Cardiac muscle cell (in vitro differentiated cells and primary cell): ENCODE measurements at regions not wholly inside any gene's neighbourhood (a gene's known extent, or its start where the extent isn't known, plus 50 kb on each side); places are given as distances from the start of the nearest gene placed in this dataset.

Source experiments
- DNase-seq, 2 donors: peaks; one replicate each; pipeline versions ENCODE4 v3.0.0 to v3.0.0-alpha.2; 2010 to 2017; ENCODE audit warnings: low read depth in 1 of 2, low spot score in 1 of 2
- H3K27ac ChIP-seq: fragments of 200-600 bp; sonication (generic); 2 replicates; pipeline ENCODE4 v1.5.1; 2016
- H3K27me3 ChIP-seq: fragments of 200-600 bp; sonication (generic); 2 replicates; pipeline ENCODE4 v1.6.0; 2016; ENCODE audit warnings: control low read depth
- H3K36me3 ChIP-seq: fragments of 200-600 bp; sonication (generic); 2 replicates; pipeline ENCODE4 v1.5.1; 2016; ENCODE audit warnings: control low read depth
- H3K4me1 ChIP-seq: fragments of 200-600 bp; sonication (generic); 2 replicates; pipeline ENCODE4 v1.8.1; 2017; ENCODE audit warnings: low read depth, mild to moderate bottlenecking, mixed run types
- H3K4me3 ChIP-seq: fragments of 200-600 bp; sonication (generic); 2 replicates; pipeline ENCODE4 v1.5.1; 2016; ENCODE audit warnings: mild to moderate bottlenecking
- H3K9me3 ChIP-seq: fragments of 200-600 bp; sonication (generic); 2 replicates; pipeline ENCODE4 v1.5.1; 2017; ENCODE audit warnings: low read depth, mild to moderate bottlenecking, control low read depth
- TF ChIP-seq, protein P1 (sequence below): IDR thresholded peaks from 2 replicates; pipeline ENCODE4 v1.5.1; 2012; ENCODE audit warnings: low read depth, mild to moderate bottlenecking, low read length

DNA sequence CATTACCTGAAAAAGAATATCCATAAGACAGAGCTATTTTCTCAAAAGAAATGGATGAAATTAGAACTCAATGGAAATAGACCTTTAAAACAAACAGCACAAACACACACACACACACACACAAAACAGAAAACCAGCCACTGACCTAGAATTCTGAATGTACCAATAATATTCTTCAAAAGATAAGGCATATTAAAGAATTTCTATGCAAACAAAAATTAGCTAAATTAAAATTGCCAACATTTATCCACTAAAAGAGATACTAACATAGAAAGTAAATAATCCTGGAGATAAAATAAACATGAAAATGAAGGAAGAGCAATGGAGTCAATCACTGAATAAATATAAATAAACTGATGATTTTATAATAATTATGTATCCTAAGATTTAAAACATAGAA, 431.2 kb downstream of the SH2D4B start:
- H3K27ac ChIP-seq: no peak overlapping the region
- no peaks in the 10 kb centered on the region for H3K36me3 ChIP-seq
- no peak overlapping the region for H3K4me3 ChIP-seq
- H3K4me1 ChIP-seq: peaks cover 14% of the 10 kb centered on the region
- DNase-seq: no peak
- H3K9me3 ChIP-seq: no peaks in the 10 kb centered on the region
- TF ChIP-seq, protein P1, sequence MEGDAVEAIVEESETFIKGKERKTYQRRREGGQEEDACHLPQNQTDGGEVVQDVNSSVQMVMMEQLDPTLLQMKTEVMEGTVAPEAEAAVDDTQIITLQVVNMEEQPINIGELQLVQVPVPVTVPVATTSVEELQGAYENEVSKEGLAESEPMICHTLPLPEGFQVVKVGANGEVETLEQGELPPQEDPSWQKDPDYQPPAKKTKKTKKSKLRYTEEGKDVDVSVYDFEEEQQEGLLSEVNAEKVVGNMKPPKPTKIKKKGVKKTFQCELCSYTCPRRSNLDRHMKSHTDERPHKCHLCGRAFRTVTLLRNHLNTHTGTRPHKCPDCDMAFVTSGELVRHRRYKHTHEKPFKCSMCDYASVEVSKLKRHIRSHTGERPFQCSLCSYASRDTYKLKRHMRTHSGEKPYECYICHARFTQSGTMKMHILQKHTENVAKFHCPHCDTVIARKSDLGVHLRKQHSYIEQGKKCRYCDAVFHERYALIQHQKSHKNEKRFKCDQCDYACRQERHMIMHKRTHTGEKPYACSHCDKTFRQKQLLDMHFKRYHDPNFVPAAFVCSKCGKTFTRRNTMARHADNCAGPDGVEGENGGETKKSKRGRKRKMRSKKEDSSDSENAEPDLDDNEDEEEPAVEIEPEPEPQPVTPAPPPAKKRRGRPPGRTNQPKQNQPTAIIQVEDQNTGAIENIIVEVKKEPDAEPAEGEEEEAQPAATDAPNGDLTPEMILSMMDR: no peak
- no peaks in the 10 kb centered on the region for H3K27me3 ChIP-seq

DNA sequence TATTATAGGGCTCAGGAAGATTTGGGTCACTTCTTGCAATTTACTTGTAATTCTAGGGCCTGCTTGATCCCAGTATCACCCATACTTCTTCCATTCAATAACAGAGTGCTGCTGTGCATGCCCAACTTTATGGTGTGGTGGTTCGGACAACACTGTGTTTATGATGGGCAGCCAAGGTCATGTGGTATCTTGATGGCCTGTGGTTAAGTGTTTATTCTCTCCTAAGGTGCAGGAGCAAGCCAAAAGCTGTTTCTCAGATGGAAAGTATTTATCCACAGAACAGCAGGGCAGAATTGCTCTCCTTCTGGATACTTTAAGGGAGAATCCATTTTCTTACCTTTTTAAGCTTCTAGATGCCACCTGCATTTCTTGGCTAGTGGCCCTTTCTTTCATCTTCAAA, 433.8 kb downstream of the SH2D4B start:
- peaks cover under 1% of the 10 kb centered on the region for H3K4me1 ChIP-seq
- H3K9me3 ChIP-seq: no peaks in the 10 kb centered on the region
- H3K27ac ChIP-seq: no peak overlapping the region
- H3K36me3 ChIP-seq: no peaks in the 10 kb centered on the region
- DNase-seq: no peak
- TF ChIP-seq, protein P1: no peak
- H3K4me3 ChIP-seq: no peak overlapping the region
- H3K27me3 ChIP-seq: no peaks in the 10 kb centered on the region

DNA sequence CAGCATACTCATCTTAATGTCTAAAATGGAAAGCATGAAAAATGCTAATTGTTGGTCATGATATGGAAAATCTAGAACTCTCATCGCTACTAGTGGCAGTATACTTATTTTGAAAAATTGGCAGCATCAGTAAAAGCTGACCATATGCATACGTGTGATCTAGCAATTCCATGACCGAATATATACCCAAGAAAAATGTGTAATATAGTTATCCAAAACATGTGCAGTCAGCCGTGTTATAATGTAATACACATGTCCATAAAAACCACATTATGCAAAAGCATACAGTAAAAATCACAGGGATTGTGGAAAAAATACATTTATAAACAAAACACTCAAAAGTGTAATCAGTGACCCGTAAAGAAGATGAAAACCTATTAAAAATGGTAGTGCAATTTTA, 439.0 kb downstream of the SH2D4B start:
- no peak for DNase-seq
- Histone ChIP-seq H3K9me3 (no peaks in the 10 kb centered on the region), H3K4me1 (no peaks in the 10 kb centered on the region), H3K4me3 (no peak overlapping the region), H3K36me3 (no peaks in the 10 kb centered on the region), H3K27me3 (no peaks in the 10 kb centered on the region), H3K27ac (no peak overlapping the region)
- TF ChIP-seq, protein P1: no peak

DNA sequence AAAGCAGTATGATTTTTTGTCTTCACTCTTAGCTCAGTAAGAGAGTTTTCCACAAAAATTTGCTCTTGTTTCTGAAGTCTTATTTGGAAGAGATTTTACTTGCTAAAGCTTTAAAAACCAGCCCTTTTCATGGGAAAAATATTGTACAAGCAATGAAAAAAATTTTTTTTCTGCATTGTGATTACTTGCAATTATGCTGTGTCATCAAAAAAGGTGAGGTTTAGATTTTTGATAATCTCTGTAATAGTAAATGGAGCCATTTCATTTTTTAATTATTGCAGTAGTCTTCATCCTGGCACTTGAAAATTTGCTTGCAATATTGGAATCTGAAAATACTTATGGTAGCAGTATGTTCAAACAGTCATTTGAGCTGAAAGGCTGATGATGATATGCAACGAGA, 447.4 kb downstream of the SH2D4B start:
- no peak overlapping the region for H3K4me3 ChIP-seq
- no peaks in the 10 kb centered on the region for H3K36me3 ChIP-seq
- no peaks in the 10 kb centered on the region for H3K9me3 ChIP-seq
- H3K27me3 ChIP-seq: no peaks in the 10 kb centered on the region
- no peak overlapping the region for H3K27ac ChIP-seq
- no peak for DNase-seq
- H3K4me1 ChIP-seq: no peaks in the 10 kb centered on the region
- TF ChIP-seq, protein P1: no peak

DNA sequence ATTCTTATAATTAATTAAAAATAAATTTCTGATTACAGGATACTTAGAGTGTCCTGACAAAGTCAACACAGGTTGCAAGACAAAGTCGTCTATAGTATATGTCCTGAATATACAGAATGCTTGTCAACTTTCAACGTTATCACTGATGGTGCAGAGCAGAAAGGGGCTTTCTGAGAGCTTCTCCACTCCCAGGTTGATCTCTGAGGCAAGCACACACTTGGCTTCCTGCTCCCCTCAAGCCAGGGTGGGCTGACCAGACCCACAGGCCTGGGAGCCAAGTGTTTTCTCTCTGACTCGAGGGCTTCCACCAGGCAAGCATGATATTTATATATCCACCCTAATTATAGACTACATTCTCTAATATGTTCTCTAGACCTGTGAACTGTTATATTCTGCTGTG, 448.9 kb downstream of the SH2D4B start:
- H3K36me3 ChIP-seq: no peaks in the 10 kb centered on the region
- no peaks in the 10 kb centered on the region for H3K4me1 ChIP-seq
- no peak overlapping the region for H3K4me3 ChIP-seq
- no peaks in the 10 kb centered on the region for H3K27me3 ChIP-seq
- TF ChIP-seq, protein P1: no peak
- no peak overlapping the region for H3K27ac ChIP-seq
- no peaks in the 10 kb centered on the region for H3K9me3 ChIP-seq
- DNase-seq: no peak

DNA sequence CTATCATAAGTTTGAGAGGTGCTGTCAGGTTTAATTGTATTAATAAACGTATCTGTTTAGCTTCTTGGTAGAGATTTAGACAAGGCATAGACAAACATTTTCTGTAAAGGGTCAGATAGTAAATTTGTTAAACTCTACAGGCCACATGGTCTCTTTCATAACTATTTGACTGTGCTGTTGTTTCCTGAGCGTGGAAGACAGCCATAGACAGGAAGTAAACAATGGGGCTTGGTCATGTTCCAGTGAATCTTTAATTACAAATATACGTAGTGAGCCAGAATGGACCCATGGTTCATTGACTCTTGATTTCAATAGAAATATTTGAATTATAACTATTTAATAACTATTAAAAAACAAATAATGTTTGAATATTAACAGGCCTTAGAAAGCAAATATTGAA, 451.1 kb downstream of the SH2D4B start:
- H3K9me3 ChIP-seq: no peaks in the 10 kb centered on the region
- no peaks in the 10 kb centered on the region for H3K27me3 ChIP-seq
- no peak overlapping the region for H3K27ac ChIP-seq
- no peak overlapping the region for H3K4me3 ChIP-seq
- TF ChIP-seq, protein P1: no peak
- DNase-seq: no peak
- H3K36me3 ChIP-seq: no peaks in the 10 kb centered on the region
- no peaks in the 10 kb centered on the region for H3K4me1 ChIP-seq
